Kidney (tissue), 13 donors: ENCODE measurements at regions not wholly inside any gene's neighbourhood (a gene's known extent, or its start where the extent isn't known, plus 50 kb on each side); places are given as distances from the start of the nearest gene placed in this dataset.
A peak's percentile ranks its signal among the peaks of the same experiment; 100 is the strongest.

Source experiments
- DNase-seq, 5 donors: peaks; one replicate each; pipeline ENCODE4 v3.0.0-alpha.2; 2013 to 2020
- FAIRE-seq: peaks from 2 replicates; lab custom pipeline; 2012; peaks lifted over from hg19 to GRCh38; lab: Jason Lieb, UNC
- H3K27ac ChIP-seq, 2 donors: one replicate each; pipeline ENCODE4 v1.7.0; 2013; ENCODE audit warnings: low read depth in 2 of 2, low read length in 2 of 2, inconsistent platforms in 1 of 2
- H3K27me3 ChIP-seq: one replicate; pipeline ENCODE4 v1.7.1; 2013; ENCODE audit warnings: low read length, inconsistent platforms; ENCODE audit not compliant: control insufficient read depth, insufficient read depth
- H3K36me3 ChIP-seq, 3 donors: one replicate each; pipeline versions ENCODE4 v1.7.0 to v1.7.1; 2013; ENCODE audit warnings: low read length in 3 of 3, control low read depth in 1 of 3, inconsistent platforms in 1 of 3; ENCODE audit not compliant: insufficient read depth in 3 of 3, control insufficient read depth in 2 of 3
- H3K4me1 ChIP-seq, 3 donors: one replicate each; pipeline versions ENCODE4 v1.7.0 to v1.7.1; 2013; ENCODE audit warnings: low read length in 3 of 3, inconsistent platforms in 1 of 3, low read depth in 1 of 3; ENCODE audit not compliant: control insufficient read depth in 2 of 3, insufficient read depth in 2 of 3
- H3K4me3 ChIP-seq, 3 donors: one replicate each; pipeline versions ENCODE4 v1.7.0 to v1.8.1; 2013; ENCODE audit warnings: low read length in 3 of 3, control low read depth in 1 of 3, inconsistent platforms in 1 of 3
- H3K9ac ChIP-seq, 3 donors: one replicate each; pipeline versions ENCODE4 v1.7.0 to v1.7.1; 2013; ENCODE audit warnings: low read length in 3 of 3, control low read depth in 1 of 3, inconsistent platforms in 1 of 3
- H3K9me3 ChIP-seq, 3 donors: one replicate each; pipeline versions ENCODE4 v1.7.0 to v1.7.1; 2013; ENCODE audit warnings: low read length in 3 of 3, control low read depth in 1 of 3, inconsistent platforms in 1 of 3; ENCODE audit not compliant: control insufficient read depth in 2 of 3, insufficient read depth in 1 of 3
- CTCF ChIP-seq: IDR thresholded peaks from 3 replicates; pipeline ENCODE4 v1.5.1; 2012; ENCODE audit warnings: mild to moderate bottlenecking, moderate library complexity, borderline replicate concordance; ENCODE audit not compliant: insufficient read depth; ENCODE audit errors: extremely low read depth
- intact Hi-C: fragments of 100-400 bp; cut with DNase I; formaldehyde crosslinking; loops from one replicate; pipeline ENCODE4 v1.11.1; 2022
- donor health status: control.
- donor health status: control.
- donor health status: control.
- donor health status: control.
- donor health status: control.
- donor health status: DM: yes; HTN: yes; CAD: no.
- donor health status: Normal renal cell carcinoma (clear cell type).

GRCh38 chr3:81320862-81321261, 440.6 kb downstream of the GBE1 start:
- intact Hi-C loops: no loop called here
- no peak for FAIRE-seq

GRCh38 chr3:81315030-81315429, 446.4 kb downstream of the GBE1 start:
- no peak for FAIRE-seq
- intact Hi-C loops: no loop called here
- H3K4me3 ChIP-seq: no peak overlapping the region
- H3K27ac ChIP-seq: no peak overlapping the region
- H3K4me1 ChIP-seq: no peaks in the 10 kb centered on the region
- DNase-seq: peak in 2 of 5 donors; percentile 11 to 21
- no peak overlapping the region for H3K9ac ChIP-seq
- no peaks in the 10 kb centered on the region for H3K36me3 ChIP-seq
- no peaks in the 10 kb centered on the region for H3K27me3 ChIP-seq
- TF ChIP-seq CTCF: no peak
- no peaks in the 10 kb centered on the region for H3K9me3 ChIP-seq

More at GRCh38 chr3:81320862-81321261, 440.6 kb downstream of the GBE1 start:
- no peak for TF ChIP-seq CTCF
- Histone ChIP-seq H3K27me3 (no peaks in the 10 kb centered on the region), H3K4me3 (no peak overlapping the region), H3K9ac (no peak overlapping the region), H3K27ac (no peak overlapping the region), H3K4me1 (no peaks in the 10 kb centered on the region), H3K9me3 (no peaks in the 10 kb centered on the region), H3K36me3 (no peaks in the 10 kb centered on the region)
- DNase-seq: no peak

GRCh38 chr3:81311321-81311720, 450.1 kb downstream of the GBE1 start:
- Histone ChIP-seq H3K36me3 (no peaks in the 10 kb centered on the region), H3K27me3 (no peaks in the 10 kb centered on the region), H3K9me3 (no peaks in the 10 kb centered on the region), H3K9ac (no peak overlapping the region), H3K27ac (no peak overlapping the region), H3K4me1 (no peaks in the 10 kb centered on the region), H3K4me3 (no peak overlapping the region)
- intact Hi-C loops: no loop called here
- FAIRE-seq (no peak), DNase-seq (no peak)
- TF ChIP-seq CTCF: no peak

- Histone ChIP-seq H3K4me1 (no peaks in the 10 kb centered on the region), H3K27me3 (no peaks in the 10 kb centered on the region), H3K27ac (no peak overlapping the region), H3K9ac (no peak overlapping the region), H3K36me3 (no peaks in the 10 kb centered on the region), H3K9me3 (no peaks in the 10 kb centered on the region), H3K4me3 (no peak overlapping the region)
- no peak for FAIRE-seq
- no peak for DNase-seq
- intact Hi-C loops: no loop called here
- TF ChIP-seq CTCF: no peak
Observed at GRCh38 chr3:81308306-81308705, 453.1 kb downstream of the GBE1 start.
